AG09309 (cell line): ENCODE measurements at regions not wholly inside any gene's neighbourhood (a gene's known extent, or its start where the extent isn't known, plus 50 kb on each side); places are given as distances from the start of the nearest gene placed in this dataset.

ENCODE experiments used
- DNase-seq: peaks from one replicate; pipeline ENCODE4 v3.0.0-alpha.2; 2010; ENCODE audit warnings: low read depth
- H3K4me3 ChIP-seq: 2 replicates; pipeline ENCODE4 v1.5.1; 2011; ENCODE audit warnings: mild to moderate bottlenecking, low read depth, low read length, moderate library complexity; ENCODE audit not compliant: control insufficient read depth
- CTCF ChIP-seq: IDR thresholded peaks from 2 replicates; pipeline ENCODE4 v1.5.1; 2011; ENCODE audit warnings: mild to moderate bottlenecking, low read depth, low read length, inconsistent platforms; ENCODE audit not compliant: insufficient read depth, control insufficient read depth; ENCODE audit errors: missing control alignments

DNA sequence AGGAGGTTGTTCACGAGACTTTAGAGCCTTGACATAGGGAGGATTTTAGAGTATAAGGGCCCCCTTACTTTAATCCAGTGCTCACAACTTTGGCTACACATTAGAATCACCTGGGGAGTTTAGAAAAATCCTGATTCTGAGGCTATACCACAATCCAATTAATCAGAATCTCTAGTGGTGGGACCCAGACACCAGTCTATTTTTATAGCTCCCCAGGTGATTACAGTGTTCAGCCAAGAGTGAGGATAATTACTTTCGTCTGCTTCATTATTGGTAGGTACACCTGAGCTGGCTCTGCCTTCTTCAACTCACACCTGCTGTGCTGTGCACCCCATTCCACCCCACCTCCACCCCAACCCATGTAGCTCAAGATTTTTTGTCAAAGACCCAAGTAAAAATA is 141.3 kb upstream of the EPB41L4A start:
- no peak overlapping the region for H3K4me3 ChIP-seq
- DNase-seq, result no peak
- no peak for TF ChIP-seq CTCF

GRCh38 chr5:112563169-112563826 is 144.2 kb upstream of the EPB41L4A start:
- TF ChIP-seq CTCF, result no peak
- DNase-seq, result no peak
- no peak overlapping the region for H3K4me3 ChIP-seq

DNA sequence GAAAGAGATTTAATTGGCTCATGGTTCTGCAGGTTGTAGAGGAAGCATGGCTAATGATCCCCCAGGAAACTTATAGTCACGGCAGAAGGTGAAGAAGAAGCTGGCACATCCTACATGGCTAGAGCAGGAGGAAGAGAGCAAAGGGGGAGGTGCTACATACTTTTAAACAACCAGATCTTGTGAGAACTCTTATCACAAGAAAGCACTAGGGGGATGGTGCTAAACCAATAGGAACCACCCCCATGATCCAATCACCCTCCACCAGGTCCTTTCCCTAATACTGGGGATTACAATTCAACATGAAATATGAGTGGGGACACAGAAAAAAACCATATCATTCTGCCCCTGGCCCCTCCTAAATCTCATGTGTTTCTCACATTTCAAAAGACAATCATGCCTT is 147.2 kb upstream of the EPB41L4A start:
- no peak overlapping the region for H3K4me3 ChIP-seq
- DNase-seq, result no peak
- TF ChIP-seq CTCF, result no peak

GRCh38 chr5:112569596-112569995 is 150.5 kb upstream of the EPB41L4A start:
- no peak for TF ChIP-seq CTCF
- DNase-seq, result no peak
- H3K4me3 ChIP-seq, result no peak overlapping the region

DNA sequence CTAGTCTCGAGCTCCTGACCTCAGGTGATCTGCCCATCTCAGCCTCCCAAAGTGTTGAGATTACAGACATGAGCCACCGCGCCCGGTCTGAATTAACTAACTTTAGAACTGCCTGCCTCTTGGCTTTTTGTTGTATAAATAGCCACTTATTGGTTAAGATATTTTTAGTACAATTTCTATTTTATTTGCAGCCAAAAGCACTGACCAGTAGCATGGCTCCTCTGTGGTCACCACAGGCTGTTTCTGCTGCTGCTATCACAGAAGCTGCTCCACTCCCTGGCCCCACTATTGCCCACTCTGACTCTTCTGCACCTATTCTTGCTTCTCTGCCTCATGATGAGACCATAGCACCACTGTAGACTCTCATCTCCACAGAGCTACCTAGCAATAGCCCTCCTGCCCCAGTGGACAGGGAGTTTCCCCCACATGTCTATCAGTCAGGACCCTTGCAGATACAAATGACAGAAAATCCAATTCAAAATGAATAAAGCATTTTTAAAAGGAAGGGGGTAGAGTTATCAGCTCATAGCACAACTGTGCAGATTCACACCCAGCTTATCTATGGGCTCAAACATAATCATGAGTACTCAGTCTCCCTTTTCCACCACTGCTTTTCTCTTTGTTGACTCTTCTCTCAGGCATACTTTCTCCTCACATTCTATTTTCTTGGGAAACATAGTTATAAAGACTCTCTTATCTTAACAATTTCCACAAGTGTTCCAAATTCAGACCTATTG is 151.8 kb upstream of the EPB41L4A start:
- TF ChIP-seq CTCF, result no peak
- no peak for DNase-seq
- no peak overlapping the region for H3K4me3 ChIP-seq

- DNase-seq, result no peak
- no peak for TF ChIP-seq CTCF
- no peak overlapping the region for H3K4me3 ChIP-seq
Measured at GRCh38 chr5:112573441-112573840, 154.4 kb upstream of the EPB41L4A start.
